Loucy (cell line): ENCODE measurements at regions not wholly inside any gene's neighbourhood (a gene's known extent, or its start where the extent isn't known, plus 50 kb on each side); places are given as distances from the start of the nearest gene placed in this dataset.

ENCODE experiments used
- H2AFZ ChIP-seq: fragments of 200-600 bp; sonication (generic); 2 replicates; pipeline ENCODE4 v1.6.0; 2016; ENCODE audit warnings: antibody characterized with exemption, mild to moderate bottlenecking, low read length, moderate library complexity
- H3F3A ChIP-seq: fragments of 200-600 bp; 2 replicates; pipeline ENCODE4 v1.6.0; 2016; ENCODE audit warnings: antibody characterized with exemption, low read depth, mild to moderate bottlenecking
- H3K27me3 ChIP-seq: fragments of 200-600 bp; sonication (generic); 2 replicates; pipeline ENCODE4 v1.6.1; 2014; ENCODE audit warnings: low read length, mild to moderate bottlenecking; ENCODE audit not compliant: insufficient read depth, poor library complexity, severe bottlenecking
- H3K36me3 ChIP-seq: fragments of 200-600 bp; sonication (generic); 2 replicates; pipeline ENCODE4 v1.6.1; 2016; ENCODE audit warnings: low read length; ENCODE audit not compliant: insufficient read depth
- H3K4me1 ChIP-seq: fragments of 200-600 bp; sonication (generic); 2 replicates; pipeline ENCODE4 v1.5.1; 2014; ENCODE audit warnings: low read length, mild to moderate bottlenecking; ENCODE audit not compliant: insufficient read depth, poor library complexity, severe bottlenecking
- H3K4me2 ChIP-seq: fragments of 200-600 bp; sonication (generic); 2 replicates; pipeline ENCODE4 v1.6.0; 2014; ENCODE audit warnings: antibody characterized with exemption, low read length, low read depth, mild to moderate bottlenecking; ENCODE audit not compliant: poor library complexity, severe bottlenecking
- H3K4me3 ChIP-seq: fragments of 200-600 bp; sonication (generic); 2 replicates; pipeline ENCODE4 v1.5.1; 2014; ENCODE audit warnings: low read length, mild to moderate bottlenecking, mixed read lengths; ENCODE audit not compliant: poor library complexity, severe bottlenecking
- H3K79me2 ChIP-seq: fragments of 200-600 bp; sonication (generic); 2 replicates; pipeline ENCODE4 v1.6.1; 2014; ENCODE audit warnings: low read length; ENCODE audit not compliant: insufficient read depth
- H3K9ac ChIP-seq: fragments of 200-600 bp; sonication (generic); 2 replicates; pipeline ENCODE4 v1.6.0; 2014; ENCODE audit warnings: mild to moderate bottlenecking, low read depth, low read length, moderate library complexity; ENCODE audit not compliant: poor library complexity, severe bottlenecking
- H3K9me2 ChIP-seq: fragments of 200-600 bp; sonication (generic); replicated peaks from 2 replicates; pipeline ENCODE4 v1.6.1; 2016; ENCODE audit warnings: low read depth, low read length, mixed read lengths
- H3K9me3 ChIP-seq: fragments of 200-600 bp; sonication (generic); 2 replicates; pipeline ENCODE4 v1.6.1; 2014; ENCODE audit warnings: mild to moderate bottlenecking, antibody characterized with exemption, low read length, low read depth; ENCODE audit not compliant: insufficient read depth
- H4K20me1 ChIP-seq: fragments of 200-600 bp; sonication (generic); 2 replicates; pipeline ENCODE4 v1.6.0; 2014; ENCODE audit warnings: antibody characterized with exemption, low read length, mild to moderate bottlenecking; ENCODE audit not compliant: insufficient read depth, poor library complexity, severe bottlenecking
- EZH2phosphoT487 ChIP-seq: fragments of 200-600 bp; IDR thresholded peaks from 2 replicates; pipeline ENCODE4 v1.6.1; 2018; ENCODE audit warnings: antibody characterized with exemption, mild to moderate bottlenecking, moderate library complexity, borderline replicate concordance
- TF ChIP-seq, protein P1 (sequence below): fragments of 200-600 bp; sonication (generic); conservative IDR thresholded peaks from 2 replicates; pipeline ENCODE4 v1.5.1; 2014; ENCODE audit warnings: mild to moderate bottlenecking, antibody characterized with exemption, low read length

DNA sequence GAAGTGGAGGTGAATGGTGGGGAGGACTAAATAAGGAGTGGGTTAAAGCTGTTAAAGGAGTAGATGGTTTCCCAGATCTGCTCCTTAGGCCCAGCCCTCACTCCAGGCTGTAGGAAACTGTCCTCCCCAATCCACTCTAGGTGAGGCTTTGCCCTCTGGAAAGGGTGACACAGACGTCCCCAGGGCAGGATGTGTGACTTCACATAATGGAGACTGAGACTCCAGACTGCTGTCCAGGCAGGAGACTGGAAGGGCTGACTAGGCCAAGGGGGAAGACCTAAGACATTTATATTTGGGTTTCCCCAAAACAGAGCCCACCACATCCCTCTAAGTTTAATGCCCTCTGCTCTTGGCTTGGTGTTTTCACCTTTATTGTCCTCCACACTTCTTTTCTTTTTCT lies 488.5 kb downstream of the SHQ1 start:
- H3K36me3 ChIP-seq, result no peaks in the 10 kb centered on the region
- H3F3A ChIP-seq, result peaks cover 6% of the 10 kb centered on the region; the same call in 1 of the 2 replicates
- no peaks in the 10 kb centered on the region for H3K9me3 ChIP-seq
- no peak for TF ChIP-seq EZH2phosphoT487
- TF ChIP-seq, protein P1, sequence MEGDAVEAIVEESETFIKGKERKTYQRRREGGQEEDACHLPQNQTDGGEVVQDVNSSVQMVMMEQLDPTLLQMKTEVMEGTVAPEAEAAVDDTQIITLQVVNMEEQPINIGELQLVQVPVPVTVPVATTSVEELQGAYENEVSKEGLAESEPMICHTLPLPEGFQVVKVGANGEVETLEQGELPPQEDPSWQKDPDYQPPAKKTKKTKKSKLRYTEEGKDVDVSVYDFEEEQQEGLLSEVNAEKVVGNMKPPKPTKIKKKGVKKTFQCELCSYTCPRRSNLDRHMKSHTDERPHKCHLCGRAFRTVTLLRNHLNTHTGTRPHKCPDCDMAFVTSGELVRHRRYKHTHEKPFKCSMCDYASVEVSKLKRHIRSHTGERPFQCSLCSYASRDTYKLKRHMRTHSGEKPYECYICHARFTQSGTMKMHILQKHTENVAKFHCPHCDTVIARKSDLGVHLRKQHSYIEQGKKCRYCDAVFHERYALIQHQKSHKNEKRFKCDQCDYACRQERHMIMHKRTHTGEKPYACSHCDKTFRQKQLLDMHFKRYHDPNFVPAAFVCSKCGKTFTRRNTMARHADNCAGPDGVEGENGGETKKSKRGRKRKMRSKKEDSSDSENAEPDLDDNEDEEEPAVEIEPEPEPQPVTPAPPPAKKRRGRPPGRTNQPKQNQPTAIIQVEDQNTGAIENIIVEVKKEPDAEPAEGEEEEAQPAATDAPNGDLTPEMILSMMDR, result no peak
- H3K79me2 ChIP-seq, result no peaks in the 10 kb centered on the region
- H3K4me3 ChIP-seq, result no peak overlapping the region
- H4K20me1 ChIP-seq, result no peaks in the 10 kb centered on the region
- peaks cover 23% of the 10 kb centered on the region for H3K4me1 ChIP-seq
- no peak overlapping the region for H3K4me2 ChIP-seq
- no peaks in the 10 kb centered on the region for H3K27me3 ChIP-seq
- H3K9ac ChIP-seq, result no peak overlapping the region
- H3K9me2 ChIP-seq, result no peaks in the 10 kb centered on the region
- no peak overlapping the region for H2AFZ ChIP-seq

DNA sequence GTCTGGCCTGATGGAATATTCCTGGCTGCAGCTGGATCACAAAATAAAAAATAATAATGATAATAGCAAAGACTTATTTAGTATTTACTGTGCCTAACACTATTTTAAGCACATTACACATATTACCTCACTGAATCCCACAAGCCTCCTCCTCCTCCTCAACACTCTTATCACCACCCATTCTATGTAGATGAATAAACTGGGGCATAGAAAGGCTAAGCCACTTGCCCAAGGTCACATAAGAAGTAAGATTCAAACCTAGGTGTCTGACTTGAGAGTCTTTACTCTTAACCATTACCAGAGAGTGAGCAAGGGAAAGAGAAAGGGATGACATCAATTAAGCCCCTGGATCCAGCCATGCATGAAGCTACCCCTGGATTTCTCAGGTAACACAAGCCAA lies 493.1 kb downstream of the SHQ1 start:
- peak overlapping the region; percentile 49 for H3K9ac ChIP-seq
- H3K9me3 ChIP-seq, result no peaks in the 10 kb centered on the region
- H3K79me2 ChIP-seq, result no peaks in the 10 kb centered on the region
- no peak for TF ChIP-seq EZH2phosphoT487
- TF ChIP-seq, protein P1, result no peak
- H3K4me2 ChIP-seq, result peak overlapping the region; percentile 57
- no peaks in the 10 kb centered on the region for H3K36me3 ChIP-seq
- H3K27me3 ChIP-seq, result no peaks in the 10 kb centered on the region
- H3K9me2 ChIP-seq, result no peaks in the 10 kb centered on the region
- H3F3A ChIP-seq, result peaks cover 7% of the 10 kb centered on the region; the same call in 1 of the 2 replicates
- no peak overlapping the region for H2AFZ ChIP-seq
- H4K20me1 ChIP-seq, result no peaks in the 10 kb centered on the region
- peak overlapping the region; percentile 24 for H3K4me3 ChIP-seq
- H3K4me1 ChIP-seq, result peaks cover 41% of the 10 kb centered on the region

DNA sequence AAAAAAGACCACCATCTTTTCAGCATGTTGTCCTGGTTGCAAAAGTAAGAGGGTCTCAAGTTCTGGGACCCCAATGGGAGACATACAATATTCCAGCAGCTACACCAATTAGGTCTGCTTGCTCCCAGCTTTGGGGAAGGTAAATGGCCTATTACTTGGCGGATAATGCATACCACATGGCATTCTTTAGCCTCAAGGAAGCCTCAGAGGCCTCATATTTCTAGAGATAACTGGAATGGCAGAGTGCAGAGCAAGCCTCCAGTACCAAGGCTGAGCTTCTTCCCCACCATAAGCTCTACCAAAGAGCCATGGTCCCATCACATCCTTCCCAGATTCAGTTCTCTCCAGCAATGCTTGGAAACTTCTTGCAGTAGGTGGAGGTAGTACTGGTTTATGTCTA lies 493.8 kb downstream of the SHQ1 start:
- Histone ChIP-seq H3K4me1 (peaks cover 47% of the 10 kb centered on the region), H3K9ac (peak overlapping the region; percentile 49), H4K20me1 (no peaks in the 10 kb centered on the region), H3K4me2 (peak overlapping the region; percentile 57), H3K36me3 (no peaks in the 10 kb centered on the region), H3F3A (peaks cover 7% of the 10 kb centered on the region; the same call in 1 of the 2 replicates), H3K27me3 (no peaks in the 10 kb centered on the region), H3K79me2 (no peaks in the 10 kb centered on the region), H2AFZ (no peak overlapping the region), H3K9me3 (no peaks in the 10 kb centered on the region), H3K4me3 (peak overlapping the region; percentile 24), H3K9me2 (no peaks in the 10 kb centered on the region)
- TF ChIP-seq EZH2phosphoT487, result no peak
- TF ChIP-seq, protein P1, result no peak
